ENCODE measurements at regions not wholly inside any gene's neighbourhood (a gene's known extent, or its start where the extent isn't known, plus 50 kb on each side); places are given as distances from the start of the nearest gene placed in this dataset.

- TF ChIP-seq ELK4 (IDR thresholded peaks at IDR 0.05; ENCODE audit: borderline replicate concordance, low read depth, low read length) (no peak), ZIC2 (tag by site-specific recombination; IDR thresholded peaks at IDR 0.05) (no peak)
These were observed 183.3 kb downstream of the TXNL1 start (continued) for GRCh38 chr18:56455141-56455540.

GRCh38 chr18:56453631-56454030 lies 184.8 kb downstream of the TXNL1 start:
- Histone ChIP-seq H3K4me1 (ENCODE audit: control insufficient read depth, insufficient read depth, low read length) (no peaks in the 10 kb centered on the region), H3K4me3 (ENCODE audit: low read depth, low read length) (no peak overlapping the region), H3K9me3 (ENCODE audit: control insufficient read depth, insufficient read depth, low read depth, low read length) (no peaks in the 10 kb centered on the region), H3K27ac (ENCODE audit: extremely low read depth, low read depth, low read length) (no peak overlapping the region), H3K36me3 (ENCODE audit: control insufficient read depth in 2 of 2, insufficient read depth in 1 of 2, low read length in 2 of 2) (no peaks in the 10 kb centered on the region)
- no peak for TF ChIP-seq ZNF214 (tag by site-specific recombination; IDR thresholded peaks at IDR 0.05; ENCODE audit: borderline replicate concordance)
- TF ChIP-seq HOXC10 (CRISPR knock-in tag; IDR thresholded peaks at IDR 0.05), result no peak
- TF ChIP-seq SP3 (tag by site-specific recombination; IDR thresholded peaks at IDR 0.05), result no peak
- TF ChIP-seq ZNF530 (tag by site-specific recombination; IDR thresholded peaks at IDR 0.05; ENCODE audit: low read depth), result no peak
- no peak for TF ChIP-seq ZNF391 (tag by site-specific recombination; IDR thresholded peaks at IDR 0.05; ENCODE audit: borderline replicate concordance, low read depth)
- no peak for TF ChIP-seq ZNF623 (tag by site-specific recombination; IDR thresholded peaks at IDR 0.05)
- TF ChIP-seq MZF1 (tag by site-specific recombination; IDR thresholded peaks at IDR 0.05; ENCODE audit: borderline replicate concordance), result no peak
- no peak for TF ChIP-seq RBAK (tag by site-specific recombination; IDR thresholded peaks at IDR 0.05)
- TF ChIP-seq ZNF747 (tag by site-specific recombination; IDR thresholded peaks at IDR 0.05), result no peak
- TF ChIP-seq PRDM1 (tag by site-specific recombination; IDR thresholded peaks at IDR 0.05), result no peak
- no peak for TF ChIP-seq SALL2 (tag by site-specific recombination; IDR thresholded peaks at IDR 0.05; ENCODE audit: borderline replicate concordance)
- TF ChIP-seq PRDM4 (tag by site-specific recombination; IDR thresholded peaks at IDR 0.05), result no peak
- TF ChIP-seq ZBTB7A (tag by site-specific recombination; IDR thresholded peaks at IDR 0.05; ENCODE audit: low read depth), result no peak
- no peak for TF ChIP-seq YY1 (tag by site-specific recombination; IDR thresholded peaks at IDR 0.05)
- TF ChIP-seq ZNF501 (tag by site-specific recombination; IDR thresholded peaks at IDR 0.05), result no peak
- TF ChIP-seq REST (tag by site-specific recombination; IDR thresholded peaks at IDR 0.05), result no peak
- CTCF ChIA-PET, result no interaction called here
- POLR2A ChIA-PET, result no interaction called here

- POLR2A ChIA-PET, result no interaction called here
- Histone ChIP-seq H3K9me3 (ENCODE audit: control insufficient read depth, insufficient read depth, low read depth, low read length) (no peaks in the 10 kb centered on the region), H3K4me1 (ENCODE audit: control insufficient read depth, insufficient read depth, low read length) (no peaks in the 10 kb centered on the region), H3K27ac (ENCODE audit: extremely low read depth, low read depth, low read length) (no peak overlapping the region), H3K36me3 (ENCODE audit: control insufficient read depth in 2 of 2, insufficient read depth in 1 of 2, low read length in 2 of 2) (no peaks in the 10 kb centered on the region), H3K4me3 (ENCODE audit: low read depth, low read length) (no peak overlapping the region)
- CTCF ChIA-PET, result no interaction called here
- TF ChIP-seq HOXA7 (CRISPR knock-in tag; IDR thresholded peaks at IDR 0.05; ENCODE audit: borderline replicate concordance), result no peak
- no peak for TF ChIP-seq ZBTB7A (tag by site-specific recombination; IDR thresholded peaks at IDR 0.05; ENCODE audit: low read depth)
- no peak for TF ChIP-seq ZXDB (tag by site-specific recombination; IDR thresholded peaks at IDR 0.05)
- TF ChIP-seq ZNF266 (tag by site-specific recombination; IDR thresholded peaks at IDR 0.05; ENCODE audit: low read depth), result no peak
- no peak for TF ChIP-seq ZNF518A (tag by site-specific recombination; conservative IDR thresholded peaks at IDR 0.05; ENCODE audit: low read depth)
These were observed 187.2 kb downstream of the TXNL1 start for GRCh38 chr18:56451188-56451587.
